GM18909 (cell line): ENCODE measurements at regions not wholly inside any gene's neighbourhood (a gene's known extent, or its start where the extent isn't known, plus 50 kb on each side); places are given as distances from the start of the nearest gene placed in this dataset.

ENCODE experiments used
- ATAC-seq: cut with Tn5 transposase; IDR thresholded peaks from one replicate; pipeline ENCODE4 v1.9.1; 2021; ENCODE audit warnings: mild to moderate bottlenecking; ENCODE audit not compliant: unreplicated experiment, poor library complexity

GRCh38 chr12:46458500-46459102 is 86.0 kb upstream of the SLC38A2 start:
- ATAC-seq = no peak

GRCh38 chr12:46457958-46458357 is 85.4 kb upstream of the SLC38A2 start:
- ATAC-seq = no peak

GRCh38 chr12:46456356-46457334 is 84.1 kb upstream of the SLC38A2 start:
- ATAC-seq = no peak

GRCh38 chr12:46455648-46456352 is 83.2 kb upstream of the SLC38A2 start:
- ATAC-seq = no peak

- ATAC-seq = no peak
Measured at GRCh38 chr12:46454981-46455380, 82.4 kb upstream of the SLC38A2 start.

GRCh38 chr12:46453428-46453827 is 80.9 kb upstream of the SLC38A2 start:
- no peak for ATAC-seq

- no peak for ATAC-seq
Measured at GRCh38 chr12:46452776-46453175, 80.2 kb upstream of the SLC38A2 start.

- ATAC-seq = no peak
Measured at GRCh38 chr12:46452061-46452615, 79.6 kb upstream of the SLC38A2 start.

GRCh38 chr12:46451276-46452021 is 78.9 kb upstream of the SLC38A2 start:
- no peak for ATAC-seq

GRCh38 chr12:46450279-46450748 is 77.7 kb upstream of the SLC38A2 start:
- ATAC-seq = no peak

GRCh38 chr12:46449856-46450255 is 77.3 kb upstream of the SLC38A2 start:
- ATAC-seq = no peak

GRCh38 chr12:46449316-46449715 is 76.7 kb upstream of the SLC38A2 start:
- ATAC-seq = no peak

- ATAC-seq = no peak
Measured at GRCh38 chr12:46446645-46447044, 74.1 kb upstream of the SLC38A2 start.

GRCh38 chr12:46445551-46446235 is 73.1 kb upstream of the SLC38A2 start:
- no peak for ATAC-seq

GRCh38 chr12:46445093-46445492 is 72.5 kb upstream of the SLC38A2 start:
- ATAC-seq = no peak

GRCh38 chr12:46443594-46444263 is 71.2 kb upstream of the SLC38A2 start:
- ATAC-seq = no peak

GRCh38 chr12:46442738-46443137 is 70.2 kb upstream of the SLC38A2 start:
- ATAC-seq = no peak

- no peak for ATAC-seq
Measured at GRCh38 chr12:46442239-46442638, 69.7 kb upstream of the SLC38A2 start.
